Suprapubic skin (tissue), 4 donors: ENCODE measurements at regions not wholly inside any gene's neighbourhood (a gene's known extent, or its start where the extent isn't known, plus 50 kb on each side); places are given as distances from the start of the nearest gene placed in this dataset.
A peak's percentile ranks its signal among the peaks of the same experiment; 100 is the strongest.

Experiments used
- DNase-seq, 2 donors: peaks; one replicate each; pipeline ENCODE4 v3.0.0-alpha.2; 2019; ENCODE audit warnings: low spot score in 2 of 2
- H3K27ac ChIP-seq: fragments of 200-600 bp; sonication (generic); one replicate; pipeline ENCODE4 v1.5.1; 2019
- H3K27me3 ChIP-seq: fragments of 200-600 bp; sonication (generic); one replicate; pipeline ENCODE4 v1.5.1; 2019
- H3K36me3 ChIP-seq: fragments of 200-600 bp; sonication (generic); one replicate; pipeline ENCODE4 v1.5.1; 2019
- H3K4me1 ChIP-seq: fragments of 200-600 bp; sonication (generic); one replicate; pipeline ENCODE4 v1.5.1; 2019
- H3K4me3 ChIP-seq: fragments of 200-600 bp; sonication (generic); one replicate; pipeline ENCODE4 v1.5.1; 2019; ENCODE audit warnings: mild to moderate bottlenecking
- H3K9me3 ChIP-seq: fragments of 200-600 bp; sonication (generic); one replicate; pipeline ENCODE4 v1.5.1; 2019
- CTCF ChIP-seq, 2 donors: fragments of 200-600 bp in 1 of 2; fragments of 450-650 bp in 1 of 2; sonication (generic) in 1 of 2; IDR thresholded peaks; one replicate each; pipeline ENCODE4 v1.5.1; 2016 to 2019; ENCODE audit warnings: antibody characterized with exemption in 2 of 2, mild to moderate bottlenecking in 1 of 2, moderate library complexity in 1 of 2
- EP300 ChIP-seq: sonication (generic); formaldehyde crosslinking; IDR thresholded peaks from one replicate; pipeline ENCODE4 v1.6.1; 2017; ENCODE audit warnings: antibody characterized with exemption
- POLR2A ChIP-seq, 2 donors: fragments of 450-650 bp; IDR thresholded peaks; one replicate each; pipeline ENCODE4 v1.6.1; 2017; ENCODE audit warnings: antibody characterized with exemption in 2 of 2, mild to moderate bottlenecking in 2 of 2, moderate library complexity in 2 of 2
- POLR2AphosphoS5 ChIP-seq, 3 donors: sonication (generic); formaldehyde crosslinking; IDR thresholded peaks; one replicate each; pipeline ENCODE4 v1.6.1; 2017; ENCODE audit warnings: antibody characterized with exemption in 3 of 3
- WGBS: methylation state at CpG from one replicate; pipeline ENCODE4 v1.1.5; 2018; 5-methylcytosine and 5-hydroxymethylcytosine counted together

- peak in 1 of 2 donors; percentile 21 for DNase-seq
- Histone ChIP-seq H3K27me3 (no peaks in the 10 kb centered on the region), H3K36me3 (no peaks in the 10 kb centered on the region)
Measured at GRCh38 chr2:41903474-41904135, 144.2 kb upstream of the PKDCC start.

GRCh38 chr2:41904459-41904858, 143.4 kb upstream of the PKDCC start:
- Histone ChIP-seq H3K4me1 (peaks cover 9% of the 10 kb centered on the region), H3K27ac (no peak overlapping the region), H3K4me3 (no peak overlapping the region), H3K27me3 (no peaks in the 10 kb centered on the region), H3K9me3 (no peaks in the 10 kb centered on the region), H3K36me3 (no peaks in the 10 kb centered on the region)
- TF ChIP-seq EP300: no peak
- TF ChIP-seq POLR2AphosphoS5 (IDR thresholded peaks at IDR 0.05): no peak
- no peak for TF ChIP-seq POLR2A (IDR thresholded peaks at IDR 0.05)
- no peak for TF ChIP-seq CTCF (IDR thresholded peaks at IDR 0.05)
- DNase-seq: no peak
- 92% methylated on average over 2 of the region's 2 CpGs for WGBS

More at GRCh38 chr2:41903474-41904135, 144.2 kb upstream of the PKDCC start:
- Histone ChIP-seq H3K4me1 (peaks cover 9% of the 10 kb centered on the region), H3K4me3 (no peak overlapping the region), H3K9me3 (no peaks in the 10 kb centered on the region), H3K27ac (no peak overlapping the region)
- no peak for TF ChIP-seq POLR2AphosphoS5 (IDR thresholded peaks at IDR 0.05)
- no peak for TF ChIP-seq POLR2A (IDR thresholded peaks at IDR 0.05)
- TF ChIP-seq EP300: no peak
- no peak for TF ChIP-seq CTCF (IDR thresholded peaks at IDR 0.05)

GRCh38 chr2:41905597-41906337, 142.1 kb upstream of the PKDCC start:
- Histone ChIP-seq H3K27ac (no peak overlapping the region), H3K9me3 (no peaks in the 10 kb centered on the region), H3K36me3 (no peaks in the 10 kb centered on the region), H3K4me1 (peaks cover 9% of the 10 kb centered on the region), H3K27me3 (no peaks in the 10 kb centered on the region), H3K4me3 (no peak overlapping the region)
- TF ChIP-seq CTCF (IDR thresholded peaks at IDR 0.05): no peak
- TF ChIP-seq EP300: no peak
- TF ChIP-seq POLR2A (IDR thresholded peaks at IDR 0.05): no peak
- no peak for TF ChIP-seq POLR2AphosphoS5 (IDR thresholded peaks at IDR 0.05)
- DNase-seq: no peak
- WGBS: 66% methylated on average over 7 of the region's 7 CpGs

GRCh38 chr2:41906338-41906725, 141.5 kb upstream of the PKDCC start:
- H3K4me1 ChIP-seq: peaks cover 9% of the 10 kb centered on the region
- H3K4me3 ChIP-seq: no peak overlapping the region
- H3K27ac ChIP-seq: no peak overlapping the region
- H3K9me3 ChIP-seq: no peaks in the 10 kb centered on the region
- no peaks in the 10 kb centered on the region for H3K36me3 ChIP-seq
- TF ChIP-seq POLR2A (IDR thresholded peaks at IDR 0.05): no peak
- TF ChIP-seq EP300: no peak
- TF ChIP-seq POLR2AphosphoS5 (IDR thresholded peaks at IDR 0.05): no peak
- TF ChIP-seq CTCF (IDR thresholded peaks at IDR 0.05): no peak
- no peak for DNase-seq
- H3K27me3 ChIP-seq: no peaks in the 10 kb centered on the region
- 49% methylated on average over 4 of the region's 4 CpGs for WGBS

- Histone ChIP-seq H3K27ac (no peak overlapping the region), H3K9me3 (no peaks in the 10 kb centered on the region), H3K4me3 (no peak overlapping the region), H3K27me3 (no peaks in the 10 kb centered on the region), H3K36me3 (no peaks in the 10 kb centered on the region), H3K4me1 (peaks cover 10% of the 10 kb centered on the region)
- 97% methylated on average over 6 of the region's 6 CpGs for WGBS
- TF ChIP-seq POLR2A (IDR thresholded peaks at IDR 0.05): no peak
- TF ChIP-seq EP300: no peak
- no peak for TF ChIP-seq POLR2AphosphoS5 (IDR thresholded peaks at IDR 0.05)
- no peak for TF ChIP-seq CTCF (IDR thresholded peaks at IDR 0.05)
- no peak for DNase-seq
Measured at GRCh38 chr2:41907141-41907540, 140.7 kb upstream of the PKDCC start.
